ENCODE measurements at regions not wholly inside any gene's neighbourhood (a gene's known extent, or its start where the extent isn't known, plus 50 kb on each side); places are given as distances from the start of the nearest gene placed in this dataset.

DNA sequence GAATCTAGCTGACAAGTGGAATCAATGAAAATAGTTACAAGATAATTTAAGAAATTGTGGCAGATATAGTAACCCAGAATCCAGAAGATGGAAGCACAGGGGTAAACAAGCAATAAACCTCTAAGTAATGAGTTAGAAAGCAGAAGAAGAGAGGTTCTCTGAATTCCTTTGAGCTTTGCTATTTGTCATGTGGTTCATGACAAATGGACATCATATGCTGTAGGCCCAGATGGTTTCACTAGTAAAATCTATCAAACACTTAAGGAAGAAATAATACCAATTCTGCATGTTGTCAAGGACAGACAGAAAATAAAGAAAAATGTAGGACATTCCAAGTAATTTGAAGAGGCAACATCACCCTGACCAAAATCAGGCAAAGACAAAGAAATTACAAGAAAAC, 480.8 kb upstream of the INTU start:
- no peaks in the 10 kb centered on the region for H3K36me3 ChIP-seq
- no peak overlapping the region for H3K27ac ChIP-seq
- H3K4me3 ChIP-seq: no peak overlapping the region
- H3K9me3 ChIP-seq: no peaks in the 10 kb centered on the region
- TF ChIP-seq POLR2AphosphoS5 (IDR thresholded peaks at IDR 0.05; ENCODE audit: insufficient read depth in 1 of 2, low read depth in 1 of 2) (no peak), POLR2A (IDR thresholded peaks at IDR 0.05) (no peak)
- TF ChIP-seq, protein P1, sequence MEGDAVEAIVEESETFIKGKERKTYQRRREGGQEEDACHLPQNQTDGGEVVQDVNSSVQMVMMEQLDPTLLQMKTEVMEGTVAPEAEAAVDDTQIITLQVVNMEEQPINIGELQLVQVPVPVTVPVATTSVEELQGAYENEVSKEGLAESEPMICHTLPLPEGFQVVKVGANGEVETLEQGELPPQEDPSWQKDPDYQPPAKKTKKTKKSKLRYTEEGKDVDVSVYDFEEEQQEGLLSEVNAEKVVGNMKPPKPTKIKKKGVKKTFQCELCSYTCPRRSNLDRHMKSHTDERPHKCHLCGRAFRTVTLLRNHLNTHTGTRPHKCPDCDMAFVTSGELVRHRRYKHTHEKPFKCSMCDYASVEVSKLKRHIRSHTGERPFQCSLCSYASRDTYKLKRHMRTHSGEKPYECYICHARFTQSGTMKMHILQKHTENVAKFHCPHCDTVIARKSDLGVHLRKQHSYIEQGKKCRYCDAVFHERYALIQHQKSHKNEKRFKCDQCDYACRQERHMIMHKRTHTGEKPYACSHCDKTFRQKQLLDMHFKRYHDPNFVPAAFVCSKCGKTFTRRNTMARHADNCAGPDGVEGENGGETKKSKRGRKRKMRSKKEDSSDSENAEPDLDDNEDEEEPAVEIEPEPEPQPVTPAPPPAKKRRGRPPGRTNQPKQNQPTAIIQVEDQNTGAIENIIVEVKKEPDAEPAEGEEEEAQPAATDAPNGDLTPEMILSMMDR (IDR thresholded peaks at IDR 0.05): no peak
- H3K4me1 ChIP-seq: no peaks in the 10 kb centered on the region
- intact Hi-C loops (cut with DNase I): no loop called here
- no peaks in the 10 kb centered on the region for H3K27me3 ChIP-seq
- DNase-seq (ENCODE audit: extremely low spot score in 2 of 2): no peak

DNA sequence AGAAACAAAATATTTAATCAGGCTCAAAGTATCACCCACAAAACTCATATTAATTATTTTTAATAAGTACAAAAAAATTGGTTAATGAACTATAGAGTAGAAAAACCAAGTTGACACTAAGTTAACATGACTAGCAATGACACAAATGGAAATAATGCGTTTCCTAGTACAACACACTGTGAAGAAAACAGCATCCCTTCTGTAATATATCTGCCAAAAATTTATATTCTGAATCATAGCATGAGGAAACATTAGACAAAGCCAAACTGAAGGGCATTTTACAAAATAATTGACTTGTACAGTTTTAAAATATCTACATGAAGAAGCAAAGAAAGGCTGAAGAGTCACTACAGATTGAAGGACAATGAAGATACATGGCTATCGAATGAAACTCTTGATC, 477.6 kb upstream of the INTU start:
- no peaks in the 10 kb centered on the region for H3K4me1 ChIP-seq
- H3K27ac ChIP-seq: no peak overlapping the region
- DNase-seq (ENCODE audit: extremely low spot score in 2 of 2): no peak
- no peaks in the 10 kb centered on the region for H3K9me3 ChIP-seq
- no peaks in the 10 kb centered on the region for H3K36me3 ChIP-seq
- H3K27me3 ChIP-seq: no peaks in the 10 kb centered on the region
- TF ChIP-seq, protein P1 (IDR thresholded peaks at IDR 0.05): no peak
- TF ChIP-seq POLR2AphosphoS5 (IDR thresholded peaks at IDR 0.05; ENCODE audit: insufficient read depth in 1 of 2, low read depth in 1 of 2): no peak
- no peak for TF ChIP-seq POLR2A (IDR thresholded peaks at IDR 0.05)
- intact Hi-C loops (cut with DNase I): no loop called here
- no peak overlapping the region for H3K4me3 ChIP-seq

DNA sequence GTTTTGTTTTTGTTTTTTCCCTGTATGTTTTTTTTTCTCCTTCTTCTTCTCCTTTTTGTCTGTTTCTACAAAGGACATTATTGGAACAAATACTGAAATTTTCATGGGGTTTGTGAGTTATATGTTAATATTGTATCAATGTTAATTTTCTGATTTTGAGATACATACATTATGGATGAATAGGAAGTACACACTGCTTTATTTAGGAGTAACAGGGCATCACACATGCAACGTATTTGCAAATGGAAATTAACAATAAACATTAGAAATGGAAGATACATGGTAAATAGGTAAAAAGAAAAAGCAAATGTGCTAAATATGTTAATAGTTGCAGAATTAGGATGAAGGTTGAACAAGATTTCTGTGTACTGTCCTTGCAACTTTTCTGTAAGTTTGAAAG, 477.2 kb upstream of the INTU start:
- no peaks in the 10 kb centered on the region for H3K27me3 ChIP-seq
- no peaks in the 10 kb centered on the region for H3K36me3 ChIP-seq
- TF ChIP-seq, protein P1 (IDR thresholded peaks at IDR 0.05): no peak
- no peak for TF ChIP-seq POLR2A (IDR thresholded peaks at IDR 0.05)
- TF ChIP-seq POLR2AphosphoS5 (IDR thresholded peaks at IDR 0.05; ENCODE audit: insufficient read depth in 1 of 2, low read depth in 1 of 2): no peak
- H3K27ac ChIP-seq: no peak overlapping the region
- H3K9me3 ChIP-seq: no peaks in the 10 kb centered on the region
- intact Hi-C loops (cut with DNase I): no loop called here
- H3K4me1 ChIP-seq: no peaks in the 10 kb centered on the region
- no peak for DNase-seq (ENCODE audit: extremely low spot score in 2 of 2)
- H3K4me3 ChIP-seq: no peak overlapping the region

DNA sequence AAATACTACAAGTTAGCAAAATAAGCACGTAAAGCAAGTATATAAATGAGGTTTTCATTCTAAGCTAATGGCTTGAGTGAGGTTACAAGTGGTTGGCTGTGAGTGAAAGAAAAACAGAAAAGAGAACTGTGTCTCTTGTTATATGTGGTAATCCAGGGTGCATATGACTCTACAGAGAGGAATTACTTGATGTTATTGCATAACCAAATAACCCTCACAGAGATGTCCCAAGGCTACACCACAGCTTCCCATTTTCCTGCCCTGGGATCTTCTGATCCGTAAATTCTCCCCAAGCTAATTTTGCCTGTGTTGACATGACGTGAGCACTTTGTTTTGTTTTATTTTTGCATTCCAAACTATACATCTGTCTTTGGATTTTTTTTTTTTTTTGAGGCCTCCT, 470.0 kb upstream of the INTU start:
- peak in 1 of 2 donors; percentile 14 for TF ChIP-seq POLR2AphosphoS5 (IDR thresholded peaks at IDR 0.05; ENCODE audit: insufficient read depth in 1 of 2, low read depth in 1 of 2)
- TF ChIP-seq, protein P1 (IDR thresholded peaks at IDR 0.05): no peak
- no peaks in the 10 kb centered on the region for H3K27me3 ChIP-seq
- DNase-seq (ENCODE audit: extremely low spot score in 2 of 2): no peak
- no peak overlapping the region for H3K27ac ChIP-seq
- H3K9me3 ChIP-seq: no peaks in the 10 kb centered on the region
- H3K4me1 ChIP-seq: no peaks in the 10 kb centered on the region
- H3K36me3 ChIP-seq: no peaks in the 10 kb centered on the region
- intact Hi-C loops (cut with DNase I): no loop called here
- H3K4me3 ChIP-seq: no peak overlapping the region

DNA sequence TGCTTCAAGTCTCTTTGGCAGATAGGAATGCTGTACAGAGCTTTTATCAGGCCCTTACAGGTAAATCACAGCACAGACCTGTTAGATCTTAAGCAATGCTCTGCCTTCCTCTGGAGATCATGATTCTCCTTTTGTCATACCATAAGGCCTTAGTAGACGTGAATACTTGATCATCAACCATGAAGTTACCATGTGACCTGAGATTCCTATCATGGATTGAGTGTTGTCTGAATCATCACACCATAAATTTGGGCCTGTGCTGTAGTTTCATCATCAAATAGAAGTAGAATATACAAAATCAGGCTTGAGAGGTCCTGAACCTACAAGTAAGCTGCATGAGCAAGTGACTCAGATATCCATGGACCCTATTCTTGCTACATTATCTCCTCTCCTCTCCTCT, 466.8 kb upstream of the INTU start:
- Histone ChIP-seq H3K27me3 (no peaks in the 10 kb centered on the region), H3K4me3 (no peak overlapping the region), H3K4me1 (no peaks in the 10 kb centered on the region), H3K9me3 (no peaks in the 10 kb centered on the region), H3K27ac (no peak overlapping the region), H3K36me3 (no peaks in the 10 kb centered on the region)
- TF ChIP-seq POLR2AphosphoS5 (IDR thresholded peaks at IDR 0.05; ENCODE audit: insufficient read depth in 1 of 2, low read depth in 1 of 2) (no peak), POLR2A (IDR thresholded peaks at IDR 0.05) (no peak)
- TF ChIP-seq, protein P1 (IDR thresholded peaks at IDR 0.05): no peak
- DNase-seq (ENCODE audit: extremely low spot score in 2 of 2): no peak
- intact Hi-C loops (cut with DNase I): no loop called here
